ENCODE measurements at regions not wholly inside any gene's neighbourhood (a gene's known extent, or its start where the extent isn't known, plus 50 kb on each side); places are given as distances from the start of the nearest gene placed in this dataset.

DNA sequence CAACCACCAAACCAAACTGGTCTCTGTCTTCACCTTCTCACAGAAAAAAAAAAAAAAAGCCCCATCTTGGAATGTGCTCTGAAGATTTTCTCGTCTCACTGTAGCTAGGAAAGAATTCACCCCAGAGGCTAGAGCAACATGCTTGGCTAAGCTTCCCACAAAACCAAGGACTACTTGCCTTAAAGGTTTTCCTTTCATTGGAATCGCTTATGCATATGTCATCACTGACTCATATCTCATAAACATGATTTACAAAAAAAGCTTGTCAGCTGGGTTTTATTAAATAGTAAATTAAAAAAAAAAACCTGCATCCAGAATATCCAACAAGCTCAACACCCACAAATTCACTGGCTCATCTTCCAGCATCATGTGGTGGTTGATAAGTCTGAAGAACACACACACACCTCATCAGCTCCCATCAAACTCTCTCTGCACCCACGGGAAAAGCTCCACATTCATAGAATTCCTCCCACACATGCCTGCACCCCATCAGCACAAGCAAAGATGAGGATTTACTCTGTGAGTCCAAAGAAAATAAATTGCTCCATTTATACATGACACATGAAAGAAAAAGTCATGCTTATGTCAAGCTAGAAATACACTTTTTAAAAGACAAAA lies 182.0 kb upstream of the TRIB2 start:
- no peak overlapping the region for H3K27ac ChIP-seq (ENCODE audit: low read depth, low read length)
- no peaks in the 10 kb centered on the region for H3K27me3 ChIP-seq (ENCODE audit: control insufficient read depth in 3 of 3, insufficient read depth in 3 of 3, low read length in 3 of 3)
- no peaks in the 10 kb centered on the region for H3K36me3 ChIP-seq (ENCODE audit: control insufficient read depth in 3 of 3, insufficient read depth in 3 of 3, low read length in 3 of 3)
- H3K4me3 ChIP-seq (ENCODE audit: low read length in 3 of 3) = no peak overlapping the region
- no peaks in the 10 kb centered on the region for H3K9me3 ChIP-seq (ENCODE audit: control insufficient read depth in 3 of 3, low read length in 3 of 3)
- H3K4me1 ChIP-seq (ENCODE audit: control insufficient read depth in 3 of 3, insufficient read depth in 3 of 3, low read length in 3 of 3) = peaks cover 0 to under 1% (median 0%) of the 10 kb centered on the region in 3 donors
- H3K9ac ChIP-seq (ENCODE audit: low read depth in 1 of 3, low read length in 3 of 3) = no peak overlapping the region

GRCh38 chr2:12536976-12537375 lies 179.8 kb upstream of the TRIB2 start:
- Histone ChIP-seq H3K27ac (ENCODE audit: low read depth, low read length) (no peak overlapping the region), H3K36me3 (ENCODE audit: control insufficient read depth in 3 of 3, insufficient read depth in 3 of 3, low read length in 3 of 3) (no peaks in the 10 kb centered on the region), H3K27me3 (ENCODE audit: control insufficient read depth in 3 of 3, insufficient read depth in 3 of 3, low read length in 3 of 3) (no peaks in the 10 kb centered on the region), H3K4me1 (ENCODE audit: control insufficient read depth in 3 of 3, insufficient read depth in 3 of 3, low read length in 3 of 3) (peaks cover 0 to 2% (median 0%) of the 10 kb centered on the region in 3 donors), H3K4me3 (ENCODE audit: low read length in 3 of 3) (no peak overlapping the region), H3K9me3 (ENCODE audit: control insufficient read depth in 3 of 3, low read length in 3 of 3) (no peaks in the 10 kb centered on the region), H3K9ac (ENCODE audit: low read depth in 1 of 3, low read length in 3 of 3) (no peak overlapping the region)

DNA sequence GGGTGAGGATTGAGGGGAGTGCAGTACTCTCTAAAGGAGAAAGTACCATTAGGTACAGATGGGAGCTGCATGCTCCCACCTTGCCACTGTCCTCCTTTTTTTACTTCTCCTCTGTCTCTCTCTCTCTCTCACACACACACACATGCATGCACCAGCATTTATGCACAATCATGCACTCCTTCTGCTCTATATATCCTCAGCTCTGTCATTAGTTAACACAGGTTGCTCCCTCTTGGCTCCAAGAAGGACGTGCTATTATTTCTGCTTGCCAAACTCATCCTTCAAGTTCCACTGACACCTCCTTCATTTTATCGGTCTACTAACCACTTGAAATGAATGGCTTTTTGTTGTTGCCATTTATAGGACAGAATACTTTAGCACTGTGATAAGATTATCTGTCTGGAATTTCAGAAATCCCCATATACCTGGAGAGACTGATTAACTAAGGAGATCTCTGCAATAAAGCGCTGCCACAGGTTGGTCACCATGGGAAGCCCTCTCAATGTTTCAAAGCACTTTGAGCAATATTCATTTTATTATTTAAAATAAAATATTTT lies 178.5 kb upstream of the TRIB2 start:
- Histone ChIP-seq H3K36me3 (ENCODE audit: control insufficient read depth in 3 of 3, insufficient read depth in 3 of 3, low read length in 3 of 3) (no peaks in the 10 kb centered on the region), H3K27ac (ENCODE audit: low read depth, low read length) (no peak overlapping the region), H3K4me3 (ENCODE audit: low read length in 3 of 3) (no peak overlapping the region), H3K9me3 (ENCODE audit: control insufficient read depth in 3 of 3, low read length in 3 of 3) (no peaks in the 10 kb centered on the region), H3K4me1 (ENCODE audit: control insufficient read depth in 3 of 3, insufficient read depth in 3 of 3, low read length in 3 of 3) (peaks cover 0 to 2% (median 0%) of the 10 kb centered on the region in 3 donors), H3K9ac (ENCODE audit: low read depth in 1 of 3, low read length in 3 of 3) (no peak overlapping the region), H3K27me3 (ENCODE audit: control insufficient read depth in 3 of 3, insufficient read depth in 3 of 3, low read length in 3 of 3) (no peaks in the 10 kb centered on the region)

DNA sequence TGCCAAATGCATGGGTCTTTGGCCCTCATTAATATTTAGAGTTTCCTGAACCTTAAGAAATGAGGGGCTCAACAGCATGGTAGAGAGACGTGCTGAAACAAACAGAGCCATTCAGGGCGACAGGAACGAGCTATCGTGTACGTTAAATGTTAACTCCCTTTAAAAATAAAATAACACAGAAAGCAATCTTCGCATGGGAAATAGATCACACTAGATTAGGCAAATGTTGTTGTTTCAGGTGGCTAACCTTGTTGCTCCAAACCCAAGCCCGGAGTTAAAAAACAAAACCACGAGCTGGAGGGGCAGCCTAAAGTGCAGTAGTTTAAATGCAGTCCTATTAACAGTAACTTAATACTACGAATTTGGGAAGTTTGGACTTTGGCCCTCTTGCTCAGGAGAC lies 177.4 kb upstream of the TRIB2 start:
- Histone ChIP-seq H3K9ac (ENCODE audit: low read depth in 1 of 3, low read length in 3 of 3) (no peak overlapping the region), H3K27ac (ENCODE audit: low read depth, low read length) (no peak overlapping the region), H3K4me3 (ENCODE audit: low read length in 3 of 3) (no peak overlapping the region), H3K4me1 (ENCODE audit: control insufficient read depth in 3 of 3, insufficient read depth in 3 of 3, low read length in 3 of 3) (peaks cover 0 to 3% (median 2%) of the 10 kb centered on the region in 3 donors), H3K36me3 (ENCODE audit: control insufficient read depth in 3 of 3, insufficient read depth in 3 of 3, low read length in 3 of 3) (no peaks in the 10 kb centered on the region), H3K27me3 (ENCODE audit: control insufficient read depth in 3 of 3, insufficient read depth in 3 of 3, low read length in 3 of 3) (no peaks in the 10 kb centered on the region), H3K9me3 (ENCODE audit: control insufficient read depth in 3 of 3, low read length in 3 of 3) (no peaks in the 10 kb centered on the region)

DNA sequence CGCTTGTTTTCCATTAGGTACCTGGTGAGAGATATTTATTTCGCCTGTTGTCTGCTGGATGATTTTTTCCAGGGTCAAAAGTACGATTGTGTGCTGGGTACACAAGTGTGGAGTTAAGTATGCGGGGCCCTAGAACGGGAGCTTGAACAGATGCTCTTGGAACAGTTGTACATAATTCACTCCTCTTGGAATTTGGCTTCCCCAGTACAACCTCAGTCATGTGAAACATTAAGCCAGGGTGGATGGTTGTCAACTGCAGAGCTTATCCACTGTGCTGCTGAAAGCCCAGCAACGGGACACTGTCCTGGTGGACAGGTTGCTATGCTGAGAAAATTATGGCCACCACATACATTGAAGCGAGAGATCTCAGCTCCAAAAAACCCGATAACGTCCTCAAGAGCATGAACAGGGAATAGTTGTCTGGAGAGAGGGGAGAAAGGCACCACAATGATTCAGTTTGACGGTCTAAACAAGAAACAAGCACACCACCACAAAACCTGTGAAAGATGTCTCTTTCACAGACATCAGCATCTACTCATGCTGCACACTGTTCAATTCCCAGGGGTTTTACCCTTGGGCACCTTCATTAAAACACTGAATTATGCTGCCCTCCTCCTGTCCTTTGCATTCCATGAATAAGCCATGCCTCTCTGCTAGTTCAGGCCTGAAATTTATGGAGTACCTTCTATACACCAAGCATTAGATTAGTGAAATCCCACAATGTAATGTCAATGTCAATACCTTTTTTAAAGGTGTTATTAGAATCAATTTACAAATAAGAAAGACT lies 176.8 kb upstream of the TRIB2 start:
- no peaks in the 10 kb centered on the region for H3K9me3 ChIP-seq (ENCODE audit: control insufficient read depth in 3 of 3, low read length in 3 of 3)
- no peak overlapping the region for H3K27ac ChIP-seq (ENCODE audit: low read depth, low read length)
- H3K4me1 ChIP-seq (ENCODE audit: control insufficient read depth in 3 of 3, insufficient read depth in 3 of 3, low read length in 3 of 3) = peaks cover 0 to 3% (median 2%) of the 10 kb centered on the region in 3 donors

GRCh38 chr2:12543076-12543977 lies 173.4 kb upstream of the TRIB2 start:
- Histone ChIP-seq H3K4me1 (ENCODE audit: control insufficient read depth in 3 of 3, insufficient read depth in 3 of 3, low read length in 3 of 3) (peaks cover 0 to 5% (median 2%) of the 10 kb centered on the region in 3 donors), H3K9ac (ENCODE audit: low read depth in 1 of 3, low read length in 3 of 3) (no peak overlapping the region), H3K27ac (ENCODE audit: low read depth, low read length) (no peak overlapping the region), H3K27me3 (ENCODE audit: control insufficient read depth in 3 of 3, insufficient read depth in 3 of 3, low read length in 3 of 3) (no peaks in the 10 kb centered on the region), H3K36me3 (ENCODE audit: control insufficient read depth in 3 of 3, insufficient read depth in 3 of 3, low read length in 3 of 3) (no peaks in the 10 kb centered on the region), H3K4me3 (ENCODE audit: low read length in 3 of 3) (no peak overlapping the region), H3K9me3 (ENCODE audit: control insufficient read depth in 3 of 3, low read length in 3 of 3) (no peaks in the 10 kb centered on the region)

More for the DNA sequence above, 176.8 kb upstream of the TRIB2 start:
- Histone ChIP-seq H3K36me3 (ENCODE audit: control insufficient read depth in 3 of 3, insufficient read depth in 3 of 3, low read length in 3 of 3) (no peaks in the 10 kb centered on the region), H3K27me3 (ENCODE audit: control insufficient read depth in 3 of 3, insufficient read depth in 3 of 3, low read length in 3 of 3) (no peaks in the 10 kb centered on the region), H3K9ac (ENCODE audit: low read depth in 1 of 3, low read length in 3 of 3) (no peak overlapping the region), H3K4me3 (ENCODE audit: low read length in 3 of 3) (no peak overlapping the region)

DNA sequence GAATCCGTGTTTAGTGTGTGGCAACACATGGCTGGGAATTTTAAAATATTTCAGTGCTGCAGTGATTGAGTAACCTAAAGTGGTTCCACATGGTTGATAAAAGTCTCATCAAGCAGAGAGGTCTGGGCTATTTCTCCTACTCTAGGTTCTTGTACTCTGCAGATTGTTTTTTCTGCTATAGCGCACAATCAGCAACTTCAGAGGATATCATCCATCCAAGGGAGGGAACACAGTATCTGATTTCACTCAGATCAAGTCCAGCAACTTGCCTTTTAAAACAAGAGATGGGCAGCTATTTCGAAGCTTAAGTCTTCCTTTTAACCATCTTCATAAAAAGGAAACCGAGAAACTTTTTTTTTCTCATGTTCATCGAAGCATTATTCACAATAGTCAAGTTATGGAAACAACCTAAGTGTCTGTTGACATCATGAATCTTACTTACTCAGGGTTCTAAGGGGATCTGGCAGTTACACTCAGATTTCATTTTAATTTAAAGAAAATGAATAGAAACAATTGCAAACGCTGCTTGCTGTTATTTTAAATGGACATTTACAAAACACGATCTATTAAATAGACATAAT lies 172.7 kb upstream of the TRIB2 start:
- Histone ChIP-seq H3K27ac (ENCODE audit: low read depth, low read length) (no peak overlapping the region), H3K9ac (ENCODE audit: low read depth in 1 of 3, low read length in 3 of 3) (no peak overlapping the region), H3K9me3 (ENCODE audit: control insufficient read depth in 3 of 3, low read length in 3 of 3) (no peaks in the 10 kb centered on the region), H3K36me3 (ENCODE audit: control insufficient read depth in 3 of 3, insufficient read depth in 3 of 3, low read length in 3 of 3) (no peaks in the 10 kb centered on the region), H3K4me3 (ENCODE audit: low read length in 3 of 3) (no peak overlapping the region), H3K27me3 (ENCODE audit: control insufficient read depth in 3 of 3, insufficient read depth in 3 of 3, low read length in 3 of 3) (no peaks in the 10 kb centered on the region), H3K4me1 (ENCODE audit: control insufficient read depth in 3 of 3, insufficient read depth in 3 of 3, low read length in 3 of 3) (peaks cover 0 to 5% (median 2%) of the 10 kb centered on the region in 3 donors)

GRCh38 chr2:12547566-12548170 lies 169.1 kb upstream of the TRIB2 start:
- Histone ChIP-seq H3K9me3 (ENCODE audit: control insufficient read depth in 3 of 3, low read length in 3 of 3) (no peaks in the 10 kb centered on the region), H3K4me1 (ENCODE audit: control insufficient read depth in 3 of 3, insufficient read depth in 3 of 3, low read length in 3 of 3) (peaks cover 0 to 5% (median 0%) of the 10 kb centered on the region in 3 donors), H3K9ac (ENCODE audit: low read depth in 1 of 3, low read length in 3 of 3) (no peak overlapping the region), H3K4me3 (ENCODE audit: low read length in 3 of 3) (no peak overlapping the region), H3K36me3 (ENCODE audit: control insufficient read depth in 3 of 3, insufficient read depth in 3 of 3, low read length in 3 of 3) (no peaks in the 10 kb centered on the region), H3K27me3 (ENCODE audit: control insufficient read depth in 3 of 3, insufficient read depth in 3 of 3, low read length in 3 of 3) (no peaks in the 10 kb centered on the region), H3K27ac (ENCODE audit: low read depth, low read length) (no peak overlapping the region)

DNA sequence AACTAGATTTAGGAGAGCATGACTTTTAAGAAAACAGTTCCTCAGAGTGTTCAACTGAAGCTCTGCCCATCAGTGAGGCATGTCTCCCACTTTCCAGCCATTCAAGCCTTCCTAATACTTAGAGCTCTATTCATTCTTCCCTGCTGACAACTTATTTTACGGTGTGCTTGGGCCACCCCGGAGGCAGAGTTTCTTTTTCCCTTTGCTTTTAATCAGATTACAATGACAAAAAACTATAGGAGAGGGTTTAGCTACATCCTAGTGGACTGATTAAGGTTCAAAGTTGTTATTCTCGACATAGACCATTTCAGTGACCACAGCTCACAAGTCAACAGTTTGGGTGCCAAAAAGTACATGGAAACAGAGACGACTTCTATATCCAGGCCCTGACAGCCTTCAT lies 167.8 kb upstream of the TRIB2 start:
- no peak overlapping the region for H3K9ac ChIP-seq (ENCODE audit: low read depth in 1 of 3, low read length in 3 of 3)
- H3K4me1 ChIP-seq (ENCODE audit: control insufficient read depth in 3 of 3, insufficient read depth in 3 of 3, low read length in 3 of 3) = peaks cover 0 to 2% (median 0%) of the 10 kb centered on the region in 3 donors
- no peaks in the 10 kb centered on the region for H3K36me3 ChIP-seq (ENCODE audit: control insufficient read depth in 3 of 3, insufficient read depth in 3 of 3, low read length in 3 of 3)
- no peak overlapping the region for H3K27ac ChIP-seq (ENCODE audit: low read depth, low read length)
- no peaks in the 10 kb centered on the region for H3K27me3 ChIP-seq (ENCODE audit: control insufficient read depth in 3 of 3, insufficient read depth in 3 of 3, low read length in 3 of 3)
- no peaks in the 10 kb centered on the region for H3K9me3 ChIP-seq (ENCODE audit: control insufficient read depth in 3 of 3, low read length in 3 of 3)
- no peak overlapping the region for H3K4me3 ChIP-seq (ENCODE audit: low read length in 3 of 3)

Measured in skeletal muscle tissue (tissue), 3 donors.